Fibroblast of lung (primary cell): ENCODE measurements at regions not wholly inside any gene's neighbourhood (a gene's known extent, or its start where the extent isn't known, plus 50 kb on each side); places are given as distances from the start of the nearest gene placed in this dataset.

ENCODE experiments used
- DNase-seq, 2 donors: peaks; one replicate each; pipeline versions ENCODE4 v3.0.0 to v3.0.0-alpha.2; 2010; ENCODE audit warnings: low read depth in 2 of 2
- H2AFZ ChIP-seq: 2 replicates; pipeline ENCODE4 v1.5.1; 2012; ENCODE audit warnings: low read length, control low read depth, inconsistent platforms
- H3K27ac ChIP-seq: 2 replicates; pipeline ENCODE4 v1.5.1; 2011; ENCODE audit warnings: low read length, control low read depth; ENCODE audit not compliant: insufficient read depth
- H3K27me3 ChIP-seq: 2 replicates; pipeline ENCODE4 v1.5.1; 2011; ENCODE audit warnings: mild to moderate bottlenecking, low read length; ENCODE audit not compliant: control insufficient read depth, insufficient read depth
- H3K36me3 ChIP-seq: 2 replicates; pipeline ENCODE4 v1.5.1; 2011; ENCODE audit warnings: low read length; ENCODE audit not compliant: control insufficient read depth, insufficient read depth
- H3K4me1 ChIP-seq: 2 replicates; pipeline ENCODE4 v1.5.1; 2011; ENCODE audit warnings: low read length; ENCODE audit not compliant: control insufficient read depth, insufficient read depth; ENCODE audit errors: extremely low read depth
- H3K4me2 ChIP-seq: 2 replicates; pipeline ENCODE4 v1.5.1; 2011; ENCODE audit warnings: low read length, control low read depth; ENCODE audit not compliant: insufficient read depth; ENCODE audit errors: extremely low read depth
- H3K4me3 ChIP-seq, 4 experiments: fragments of 200-600 bp in 1 of 4; sonication (generic) in 1 of 4; replicated peaks in 1 of 4; 2 replicates each; pipeline ENCODE4 v1.5.1; 2011 to 2016; ENCODE audit warnings: low read length in 4 of 4, low read depth in 3 of 4, mild to moderate bottlenecking in 3 of 4, control low read depth in 2 of 4, inconsistent platforms in 1 of 4, mixed read lengths in 1 of 4; ENCODE audit not compliant: insufficient read depth in 1 of 4; ENCODE audit errors: control extremely low read depth in 1 of 4
- H3K79me2 ChIP-seq: 2 replicates; pipeline ENCODE4 v1.5.1; 2012; ENCODE audit warnings: mild to moderate bottlenecking, low read length, inconsistent platforms; ENCODE audit not compliant: control insufficient read depth, insufficient read depth
- H3K9ac ChIP-seq: 2 replicates; pipeline ENCODE4 v1.5.1; 2011; ENCODE audit warnings: mild to moderate bottlenecking, low read length, control low read depth; ENCODE audit not compliant: insufficient read depth
- H3K9me3 ChIP-seq: 2 replicates; pipeline ENCODE4 v1.5.1; 2012; ENCODE audit warnings: low read depth, low read length; ENCODE audit not compliant: control insufficient read depth, insufficient read depth
- H4K20me1 ChIP-seq: 2 replicates; pipeline ENCODE4 v1.5.1; 2011; ENCODE audit warnings: low read length; ENCODE audit not compliant: control insufficient read depth, insufficient read depth; ENCODE audit errors: extremely low read depth
- EZH2 ChIP-seq: IDR thresholded peaks from 2 replicates; pipeline ENCODE4 v1.5.1; 2012; ENCODE audit warnings: low read length, control low read depth, mild to moderate bottlenecking; ENCODE audit errors: missing control alignments
- TF ChIP-seq, protein P1 (sequence below), 2 donors: IDR thresholded peaks in 1 of 2; conservative IDR thresholded peaks in 1 of 2; 1 replicate in 1 of 2; 2 replicates in 1 of 2; pipeline ENCODE4 v1.5.1; 2011 to 2012; ENCODE audit warnings: low read length in 2 of 2, control low read depth in 1 of 2, inconsistent platforms in 1 of 2, low read depth in 1 of 2, mild to moderate bottlenecking in 1 of 2

DNA sequence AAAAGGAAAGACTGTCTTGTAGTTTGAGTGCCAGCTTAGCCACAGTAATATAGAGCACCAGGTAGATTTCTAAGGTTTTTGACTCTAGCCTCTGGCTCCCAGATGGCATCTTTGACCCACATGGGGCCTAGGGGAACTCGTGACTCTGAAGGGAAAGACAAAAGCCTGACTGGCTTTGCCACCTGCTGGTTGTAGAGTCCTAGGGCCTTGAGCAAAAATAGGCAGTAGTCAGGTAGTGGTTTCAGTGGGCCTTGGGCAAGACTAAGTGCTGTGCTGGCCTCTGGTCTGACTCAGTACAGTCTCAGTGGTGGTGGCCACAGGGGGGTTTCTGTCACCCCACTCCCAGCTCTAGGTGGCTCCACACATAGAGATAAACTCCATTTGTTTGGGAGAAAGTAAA lies 349.4 kb downstream of the FAM181B start:
- no peak for TF ChIP-seq EZH2
- TF ChIP-seq, protein P1, sequence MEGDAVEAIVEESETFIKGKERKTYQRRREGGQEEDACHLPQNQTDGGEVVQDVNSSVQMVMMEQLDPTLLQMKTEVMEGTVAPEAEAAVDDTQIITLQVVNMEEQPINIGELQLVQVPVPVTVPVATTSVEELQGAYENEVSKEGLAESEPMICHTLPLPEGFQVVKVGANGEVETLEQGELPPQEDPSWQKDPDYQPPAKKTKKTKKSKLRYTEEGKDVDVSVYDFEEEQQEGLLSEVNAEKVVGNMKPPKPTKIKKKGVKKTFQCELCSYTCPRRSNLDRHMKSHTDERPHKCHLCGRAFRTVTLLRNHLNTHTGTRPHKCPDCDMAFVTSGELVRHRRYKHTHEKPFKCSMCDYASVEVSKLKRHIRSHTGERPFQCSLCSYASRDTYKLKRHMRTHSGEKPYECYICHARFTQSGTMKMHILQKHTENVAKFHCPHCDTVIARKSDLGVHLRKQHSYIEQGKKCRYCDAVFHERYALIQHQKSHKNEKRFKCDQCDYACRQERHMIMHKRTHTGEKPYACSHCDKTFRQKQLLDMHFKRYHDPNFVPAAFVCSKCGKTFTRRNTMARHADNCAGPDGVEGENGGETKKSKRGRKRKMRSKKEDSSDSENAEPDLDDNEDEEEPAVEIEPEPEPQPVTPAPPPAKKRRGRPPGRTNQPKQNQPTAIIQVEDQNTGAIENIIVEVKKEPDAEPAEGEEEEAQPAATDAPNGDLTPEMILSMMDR (conservative IDR thresholded peaks at IDR 0.05 in 1 of 2, IDR thresholded peaks at IDR 0.05 in 1 of 2; ENCODE audit: low read depth in 1 of 2, low read length in 2 of 2) = no peak
- H3K36me3 ChIP-seq = no peaks in the 10 kb centered on the region
- no peaks in the 10 kb centered on the region for H3K4me1 ChIP-seq
- no peak overlapping the region for H2AFZ ChIP-seq
- no peak overlapping the region for H3K27ac ChIP-seq
- no peak overlapping the region for H3K4me3 ChIP-seq
- no peak overlapping the region for H3K9ac ChIP-seq
- no peak overlapping the region for H3K4me2 ChIP-seq
- H3K27me3 ChIP-seq = no peaks in the 10 kb centered on the region
- no peaks in the 10 kb centered on the region for H4K20me1 ChIP-seq
- H3K9me3 ChIP-seq = no peaks in the 10 kb centered on the region
- no peak for DNase-seq
- H3K79me2 ChIP-seq = no peaks in the 10 kb centered on the region

DNA sequence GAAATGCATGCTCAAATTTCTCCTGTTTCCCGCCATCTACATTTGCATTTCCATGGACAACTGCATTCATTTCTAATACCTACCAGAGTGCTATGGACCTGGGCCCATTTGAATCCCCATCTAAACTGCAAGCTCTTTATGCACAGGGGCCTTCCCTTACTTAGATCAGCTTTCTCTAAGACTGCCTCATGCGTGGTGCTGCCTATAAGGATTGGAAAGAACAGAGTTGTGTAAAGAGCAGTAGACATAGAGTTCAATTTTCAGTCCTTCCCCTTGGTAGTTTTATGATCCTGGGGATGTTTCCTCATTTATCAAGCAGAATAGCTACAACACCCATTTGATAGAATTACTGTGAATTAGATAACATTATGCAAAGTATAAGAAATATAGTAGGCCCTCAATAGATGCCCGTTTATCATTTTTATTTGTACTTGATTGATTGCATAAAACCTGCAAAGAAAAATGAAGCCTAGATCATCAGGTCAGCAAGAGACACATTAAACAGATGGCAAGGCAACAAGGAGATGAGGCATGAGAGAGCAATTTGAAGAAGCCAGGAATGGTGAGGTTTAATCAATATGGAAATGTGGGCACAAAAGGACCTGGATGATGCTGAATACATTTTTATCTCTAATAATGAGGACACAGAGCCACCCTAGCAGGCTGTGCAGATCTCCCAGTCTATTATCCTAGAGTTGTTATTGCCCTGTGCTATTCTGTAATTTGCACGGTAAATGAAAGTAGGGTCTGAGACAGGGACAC lies 359.7 kb downstream of the FAM181B start:
- H3K4me2 ChIP-seq = no peak overlapping the region
- no peak overlapping the region for H3K4me3 ChIP-seq
- H3K79me2 ChIP-seq = no peaks in the 10 kb centered on the region
- no peak for DNase-seq
- no peaks in the 10 kb centered on the region for H3K36me3 ChIP-seq
- no peak overlapping the region for H3K27ac ChIP-seq
- H3K27me3 ChIP-seq = no peaks in the 10 kb centered on the region
- TF ChIP-seq, protein P1 (conservative IDR thresholded peaks at IDR 0.05 in 1 of 2, IDR thresholded peaks at IDR 0.05 in 1 of 2; ENCODE audit: low read depth in 1 of 2, low read length in 2 of 2) = no peak
- no peak for TF ChIP-seq EZH2
- no peak overlapping the region for H2AFZ ChIP-seq
- H3K4me1 ChIP-seq = no peaks in the 10 kb centered on the region
- H4K20me1 ChIP-seq = no peaks in the 10 kb centered on the region
- H3K9me3 ChIP-seq = no peaks in the 10 kb centered on the region
- no peak overlapping the region for H3K9ac ChIP-seq

GRCh38 chr11:82365351-82365750 lies 368.3 kb downstream of the FAM181B start:
- H3K27ac ChIP-seq = no peak overlapping the region
- H3K4me1 ChIP-seq = no peaks in the 10 kb centered on the region
- no peak overlapping the region for H2AFZ ChIP-seq
- no peaks in the 10 kb centered on the region for H4K20me1 ChIP-seq
- H3K9ac ChIP-seq = no peak overlapping the region
- no peaks in the 10 kb centered on the region for H3K27me3 ChIP-seq
- no peak overlapping the region for H3K4me3 ChIP-seq
- no peak for DNase-seq
- H3K36me3 ChIP-seq = no peaks in the 10 kb centered on the region
- no peak overlapping the region for H3K4me2 ChIP-seq
- H3K79me2 ChIP-seq = no peaks in the 10 kb centered on the region
- H3K9me3 ChIP-seq = no peaks in the 10 kb centered on the region
- TF ChIP-seq, protein P1 (conservative IDR thresholded peaks at IDR 0.05 in 1 of 2, IDR thresholded peaks at IDR 0.05 in 1 of 2; ENCODE audit: low read depth in 1 of 2, low read length in 2 of 2) = no peak
- no peak for TF ChIP-seq EZH2
